ENCODE measurements at regions not wholly inside any gene's neighbourhood (a gene's known extent, or its start where the extent isn't known, plus 50 kb on each side); places are given as distances from the start of the nearest gene placed in this dataset.

DNA sequence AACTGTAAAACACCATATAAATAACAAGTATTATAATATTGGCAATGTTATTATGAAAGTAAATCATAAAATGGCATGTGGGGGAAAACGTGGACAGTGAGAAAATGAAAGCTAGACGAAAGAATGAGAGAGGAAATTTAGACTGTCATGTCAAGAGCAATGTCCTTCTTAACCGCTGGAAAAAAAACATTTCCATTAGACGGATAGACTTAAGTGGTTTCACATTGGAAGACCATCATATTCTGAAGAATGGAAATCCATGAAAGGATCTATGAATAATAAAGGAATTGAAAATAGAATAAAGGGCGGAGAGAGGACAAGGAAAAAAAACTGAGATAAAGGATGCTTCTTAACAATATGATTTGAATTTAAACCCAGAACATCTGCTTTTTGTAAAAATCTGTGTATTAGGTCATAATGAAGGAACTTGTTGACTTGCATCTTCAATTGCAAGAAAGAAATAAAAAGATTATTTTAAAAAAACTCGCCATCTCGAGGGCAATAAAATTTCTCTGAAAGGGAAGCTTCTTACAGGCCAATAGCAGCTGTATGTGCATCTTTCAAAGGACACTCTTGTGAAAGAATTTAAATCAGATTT lies 90.6 kb downstream of the SPRY2 start:
- H3K36me3 ChIP-seq: no peaks in the 10 kb centered on the region

DNA sequence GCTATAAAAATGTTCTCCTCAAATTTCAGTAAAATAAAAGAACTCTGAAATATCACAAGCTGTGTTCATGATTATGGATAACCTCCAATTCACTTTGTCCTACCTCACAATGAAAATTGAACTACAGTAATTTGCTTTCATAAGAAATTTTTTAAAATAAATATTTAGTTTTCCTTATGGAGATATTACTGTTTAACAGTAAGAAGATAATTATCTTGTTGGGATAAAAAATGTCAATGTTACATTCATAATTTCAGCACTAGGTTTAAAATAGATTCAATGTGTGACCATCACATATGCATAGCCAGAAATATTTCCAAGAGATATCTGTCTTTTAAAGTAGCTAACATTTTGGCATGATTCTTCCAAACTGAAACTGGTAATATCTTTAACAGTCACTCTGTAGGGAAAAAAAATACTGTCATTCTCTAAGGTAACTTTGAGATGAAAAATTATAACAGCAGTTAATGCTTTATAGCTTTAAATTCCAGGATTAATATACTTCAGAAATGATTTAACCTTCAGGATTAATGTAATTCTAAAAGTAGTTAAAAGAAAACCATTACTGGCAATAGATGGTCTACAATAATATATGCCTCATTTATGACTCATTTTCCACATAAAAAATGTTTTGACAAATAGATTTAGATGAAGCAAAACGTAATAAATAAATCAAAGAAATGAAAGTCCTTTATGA lies 91.3 kb downstream of the SPRY2 start:
- Histone ChIP-seq H3K4me1 (peaks cover 8% of the 10 kb centered on the region; the same call in 1 of the 2 replicates), H3K9me3 (no peaks in the 10 kb centered on the region), H3K36me3 (no peaks in the 10 kb centered on the region), H3K4me3 (ENCODE audit: low read depth, low read length) (no peak overlapping the region), H3K27me3 (no peaks in the 10 kb centered on the region)
- TF ChIP-seq, protein P1, sequence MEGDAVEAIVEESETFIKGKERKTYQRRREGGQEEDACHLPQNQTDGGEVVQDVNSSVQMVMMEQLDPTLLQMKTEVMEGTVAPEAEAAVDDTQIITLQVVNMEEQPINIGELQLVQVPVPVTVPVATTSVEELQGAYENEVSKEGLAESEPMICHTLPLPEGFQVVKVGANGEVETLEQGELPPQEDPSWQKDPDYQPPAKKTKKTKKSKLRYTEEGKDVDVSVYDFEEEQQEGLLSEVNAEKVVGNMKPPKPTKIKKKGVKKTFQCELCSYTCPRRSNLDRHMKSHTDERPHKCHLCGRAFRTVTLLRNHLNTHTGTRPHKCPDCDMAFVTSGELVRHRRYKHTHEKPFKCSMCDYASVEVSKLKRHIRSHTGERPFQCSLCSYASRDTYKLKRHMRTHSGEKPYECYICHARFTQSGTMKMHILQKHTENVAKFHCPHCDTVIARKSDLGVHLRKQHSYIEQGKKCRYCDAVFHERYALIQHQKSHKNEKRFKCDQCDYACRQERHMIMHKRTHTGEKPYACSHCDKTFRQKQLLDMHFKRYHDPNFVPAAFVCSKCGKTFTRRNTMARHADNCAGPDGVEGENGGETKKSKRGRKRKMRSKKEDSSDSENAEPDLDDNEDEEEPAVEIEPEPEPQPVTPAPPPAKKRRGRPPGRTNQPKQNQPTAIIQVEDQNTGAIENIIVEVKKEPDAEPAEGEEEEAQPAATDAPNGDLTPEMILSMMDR (IDR thresholded peaks at IDR 0.05; ENCODE audit: low read depth, low read length): no peak
- DNase-seq: no peak

More for the DNA sequence above, 90.6 kb downstream of the SPRY2 start:
- no peaks in the 10 kb centered on the region for H3K9me3 ChIP-seq
- H3K4me1 ChIP-seq: peaks cover 5% of the 10 kb centered on the region; the same call in 1 of the 2 replicates
- no peak overlapping the region for H3K4me3 ChIP-seq (ENCODE audit: low read depth, low read length)
- TF ChIP-seq, protein P1 (IDR thresholded peaks at IDR 0.05; ENCODE audit: low read depth, low read length): no peak
- DNase-seq: no peak
- no peaks in the 10 kb centered on the region for H3K27me3 ChIP-seq

DNA sequence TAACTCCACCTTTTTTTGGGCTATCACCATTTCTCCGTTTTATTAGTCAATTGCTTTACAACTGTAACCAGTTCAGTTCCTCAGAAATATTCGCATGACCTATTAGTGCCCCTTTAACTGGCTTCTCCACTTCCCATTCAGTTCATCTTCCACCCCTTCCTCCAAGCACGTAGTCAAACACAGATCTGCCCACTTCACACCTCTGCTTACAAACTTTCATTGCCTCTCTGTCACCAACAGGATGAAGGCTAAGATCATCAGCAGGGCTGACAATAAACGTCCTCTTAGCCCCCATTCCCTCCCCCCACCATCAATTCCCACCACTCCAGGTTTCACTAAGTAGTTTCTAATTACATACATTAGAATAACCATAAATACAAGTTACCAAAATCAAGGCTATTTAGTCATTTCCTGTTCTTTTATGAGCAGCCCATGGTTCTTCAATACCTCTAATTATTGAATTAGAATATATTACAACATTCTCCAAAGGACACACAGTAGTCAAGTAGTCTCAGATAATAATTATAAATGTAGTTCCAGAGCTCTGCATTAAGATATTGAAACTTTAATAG lies 95.7 kb downstream of the SPRY2 start:
- no peaks in the 10 kb centered on the region for H3K27me3 ChIP-seq
- no peaks in the 10 kb centered on the region for H3K36me3 ChIP-seq
- H3K4me1 ChIP-seq: peaks cover 8% of the 10 kb centered on the region; the same call in 1 of the 2 replicates
- no peaks in the 10 kb centered on the region for H3K9me3 ChIP-seq
- TF ChIP-seq, protein P1 (IDR thresholded peaks at IDR 0.05; ENCODE audit: low read depth, low read length): no peak
- no peak overlapping the region for H3K4me3 ChIP-seq (ENCODE audit: low read depth, low read length)
- no peak for DNase-seq

DNA sequence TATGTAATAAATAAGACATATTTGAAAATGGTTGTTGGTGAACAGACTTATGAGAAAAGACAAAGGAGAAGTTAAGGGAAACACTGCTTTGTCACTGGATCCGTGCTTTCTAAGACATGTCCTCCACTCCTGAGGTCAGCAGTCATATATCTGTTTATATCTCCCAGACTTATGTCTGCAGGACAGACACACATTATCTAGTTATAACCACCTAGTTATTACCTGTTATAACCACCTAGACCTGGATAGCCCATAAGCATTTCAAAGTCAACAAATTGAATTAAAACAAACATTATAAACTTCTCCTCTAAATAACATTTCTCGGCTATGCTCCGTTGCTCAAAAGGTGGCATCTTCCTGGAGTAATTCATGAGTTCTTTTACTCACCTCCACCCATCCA lies 96.4 kb downstream of the SPRY2 start:
- Histone ChIP-seq H3K9me3 (no peaks in the 10 kb centered on the region), H3K27me3 (no peaks in the 10 kb centered on the region), H3K4me1 (peaks cover 8% of the 10 kb centered on the region; the same call in 1 of the 2 replicates), H3K4me3 (ENCODE audit: low read depth, low read length) (no peak overlapping the region), H3K36me3 (no peaks in the 10 kb centered on the region)
- DNase-seq: no peak
- TF ChIP-seq, protein P1 (IDR thresholded peaks at IDR 0.05; ENCODE audit: low read depth, low read length): no peak

DNA sequence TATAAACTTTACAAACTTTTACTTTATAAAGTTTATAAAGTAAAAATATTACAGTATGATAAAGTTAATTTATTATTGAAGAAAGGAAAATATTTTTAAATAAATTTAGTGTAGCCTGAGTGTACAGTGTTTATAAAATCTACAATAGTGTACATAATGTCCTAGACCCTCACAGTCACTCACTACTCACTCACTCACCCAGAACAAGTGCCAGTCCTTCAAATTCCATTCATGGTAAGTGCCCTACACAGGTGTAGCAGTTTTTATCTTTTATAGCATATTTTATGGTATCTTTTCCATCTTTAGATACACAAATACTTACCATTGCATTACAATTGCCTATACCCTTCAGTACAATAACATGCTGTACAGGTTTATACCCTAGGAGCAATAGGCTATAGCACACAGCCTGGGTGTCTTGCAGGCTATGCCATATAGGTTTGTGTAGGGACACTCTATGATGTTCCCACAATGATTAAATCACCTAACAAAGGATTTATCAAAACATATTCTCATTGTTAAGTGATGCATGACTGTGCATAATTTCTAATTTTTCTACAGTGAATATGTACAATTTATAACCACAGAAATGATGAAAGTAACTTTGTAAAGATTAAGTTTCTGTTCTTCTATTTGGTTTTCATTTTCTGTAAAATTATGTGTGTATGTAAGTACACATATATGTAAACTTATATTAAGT lies 98.0 kb downstream of the SPRY2 start:
- Histone ChIP-seq H3K36me3 (no peaks in the 10 kb centered on the region), H3K27me3 (no peaks in the 10 kb centered on the region), H3K4me3 (ENCODE audit: low read depth, low read length) (no peak overlapping the region), H3K4me1 (peaks cover 8% of the 10 kb centered on the region; the same call in 1 of the 2 replicates), H3K9me3 (no peaks in the 10 kb centered on the region)
- TF ChIP-seq, protein P1 (IDR thresholded peaks at IDR 0.05; ENCODE audit: low read depth, low read length): no peak
- DNase-seq: no peak

Measured in BE2C (cell line).